ENCODE measurements at regions not wholly inside any gene's neighbourhood (a gene's known extent, or its start where the extent isn't known, plus 50 kb on each side); places are given as distances from the start of the nearest gene placed in this dataset.
"Not testable (repeated sequence)": the region's sequence is repeated elsewhere in the genome, so short reads cannot be mapped to it uniquely, and the experiment has no call there.

GRCh38 chr11:91312541-91312940 is 912.1 kb upstream of the FAT3 start:
- DNase-seq (ENCODE audit: low read depth) = no peak

- DNase-seq (ENCODE audit: low read depth) = no peak
Measured at GRCh38 chr11:91310085-91310484, 914.5 kb upstream of the FAT3 start.

- DNase-seq (ENCODE audit: low read depth) = no peak
Measured at GRCh38 chr11:91308069-91308468, 916.5 kb upstream of the FAT3 start.

GRCh38 chr11:91305402-91305801 is 919.2 kb upstream of the FAT3 start:
- DNase-seq (ENCODE audit: low read depth) = no peak

GRCh38 chr11:91303749-91304148 is 920.9 kb upstream of the FAT3 start:
- no peak for DNase-seq (ENCODE audit: low read depth)

- no peak for DNase-seq (ENCODE audit: low read depth)
Measured at GRCh38 chr11:91299980-91300379, 924.6 kb upstream of the FAT3 start.

- DNase-seq (ENCODE audit: low read depth) = no peak
Measured at GRCh38 chr11:91296629-91297028, 928.0 kb upstream of the FAT3 start.

- no peak for DNase-seq (ENCODE audit: low read depth)
Measured at GRCh38 chr11:91295591-91295990, 929.0 kb upstream of the FAT3 start.

GRCh38 chr11:91293119-91293518 is 931.5 kb upstream of the FAT3 start:
- DNase-seq (ENCODE audit: low read depth) = no peak

GRCh38 chr11:91272089-91272488 is 952.5 kb upstream of the FAT3 start:
- DNase-seq (ENCODE audit: low read depth) = no peak

- not testable (repeated sequence) for DNase-seq (ENCODE audit: low read depth)
Measured at GRCh38 chr11:91268512-91269295, 955.9 kb upstream of the FAT3 start.

GRCh38 chr11:91265946-91266345 is 958.7 kb upstream of the FAT3 start:
- DNase-seq (ENCODE audit: low read depth) = no peak

GRCh38 chr11:91264481-91264880 is 960.1 kb upstream of the FAT3 start:
- DNase-seq (ENCODE audit: low read depth) = no peak

- DNase-seq (ENCODE audit: low read depth) = no peak
Measured at GRCh38 chr11:91263496-91264365, 960.9 kb upstream of the FAT3 start.

GRCh38 chr11:91261513-91261912 is 963.1 kb upstream of the FAT3 start:
- no peak for DNase-seq (ENCODE audit: low read depth)

- DNase-seq (ENCODE audit: low read depth) = no peak
Measured at GRCh38 chr11:91258876-91259275, 965.7 kb upstream of the FAT3 start.

- DNase-seq (ENCODE audit: low read depth) = no peak
Measured at GRCh38 chr11:91257667-91258066, 967.0 kb upstream of the FAT3 start.

GRCh38 chr11:91248199-91248807 is 976.3 kb upstream of the FAT3 start:
- DNase-seq (ENCODE audit: low read depth) = no peak

- DNase-seq (ENCODE audit: low read depth) = no peak
Measured at GRCh38 chr11:91247009-91247735, 977.4 kb upstream of the FAT3 start.

- no peak for DNase-seq (ENCODE audit: low read depth)
Measured at GRCh38 chr11:91244912-91245311, 979.7 kb upstream of the FAT3 start.

- no peak for DNase-seq (ENCODE audit: low read depth)
Measured at GRCh38 chr11:91243630-91244029, 981.0 kb upstream of the FAT3 start.

- DNase-seq (ENCODE audit: low read depth) = no peak
Measured at GRCh38 chr11:91243051-91243450, 981.6 kb upstream of the FAT3 start.
